ENCODE measurements at regions not wholly inside any gene's neighbourhood (a gene's known extent, or its start where the extent isn't known, plus 50 kb on each side); places are given as distances from the start of the nearest gene placed in this dataset.
A peak's percentile ranks its signal among the peaks of the same experiment; 100 is the strongest.

GRCh38 chr16:86647561-86647960 lies 69.2 kb downstream of the FOXL1 start:
- no peaks in the 10 kb centered on the region for H3K4me1 ChIP-seq (ENCODE audit: control insufficient read depth, insufficient read depth, low read length)
- peak; percentile 52 for TF ChIP-seq SETDB1 (IDR thresholded peaks at IDR 0.05; ENCODE audit: insufficient read length, low read length)
- TF ChIP-seq PRDM2 (tag by site-specific recombination; IDR thresholded peaks at IDR 0.05; ENCODE audit: borderline replicate concordance), result no peak
- ChIA-PET CTCF (no interaction called here), POLR2A (no interaction called here)
- no peak overlapping the region for H3K4me3 ChIP-seq (ENCODE audit: low read depth, low read length)
- H3K27ac ChIP-seq (ENCODE audit: extremely low read depth, low read depth, low read length), result no peak overlapping the region
- no peaks in the 10 kb centered on the region for H3K36me3 ChIP-seq (ENCODE audit: control insufficient read depth in 2 of 2, insufficient read depth in 1 of 2, low read length in 2 of 2)
- H3K9me3 ChIP-seq (ENCODE audit: control insufficient read depth, insufficient read depth, low read depth, low read length), result no peaks in the 10 kb centered on the region

- ChIA-PET CTCF (no interaction called here), POLR2A (no interaction called here)
- Histone ChIP-seq H3K4me3 (ENCODE audit: low read depth, low read length) (no peak overlapping the region), H3K9me3 (ENCODE audit: control insufficient read depth, insufficient read depth, low read depth, low read length) (no peaks in the 10 kb centered on the region), H3K36me3 (ENCODE audit: control insufficient read depth in 2 of 2, insufficient read depth in 1 of 2, low read length in 2 of 2) (no peaks in the 10 kb centered on the region), H3K27ac (ENCODE audit: extremely low read depth, low read depth, low read length) (no peak overlapping the region), H3K4me1 (ENCODE audit: control insufficient read depth, insufficient read depth, low read length) (no peaks in the 10 kb centered on the region)
- TF ChIP-seq ZNF404 (tag by site-specific recombination; IDR thresholded peaks at IDR 0.05) (no peak), KLF17 (tag by site-specific recombination; IDR thresholded peaks at IDR 0.05) (no peak), ZNF530 (tag by site-specific recombination; IDR thresholded peaks at IDR 0.05; ENCODE audit: low read depth) (no peak), AEBP2 (tag by site-specific recombination; IDR thresholded peaks at IDR 0.05; ENCODE audit: borderline replicate concordance) (no peak), ZNF645 (tag by site-specific recombination; IDR thresholded peaks at IDR 0.05) (no peak), ZNF138 (tag by site-specific recombination; IDR thresholded peaks at IDR 0.05; ENCODE audit: borderline replicate concordance) (no peak), ZNF184 (tag by site-specific recombination; IDR thresholded peaks at IDR 0.05) (no peak), KLF10 (tag by site-specific recombination; IDR thresholded peaks at IDR 0.05) (no peak), ZNF23 (tag by site-specific recombination; IDR thresholded peaks at IDR 0.05; ENCODE audit: borderline replicate concordance) (no peak), ZNF140 (tag by site-specific recombination; IDR thresholded peaks at IDR 0.05) (no peak), HOXD13 (CRISPR knock-in tag; IDR thresholded peaks at IDR 0.05; ENCODE audit: borderline replicate concordance) (no peak), ZNF174 (tag by site-specific recombination; IDR thresholded peaks at IDR 0.05) (no peak), ZNF596 (tag by site-specific recombination; IDR thresholded peaks at IDR 0.05) (no peak), ZNF621 (tag by site-specific recombination; IDR thresholded peaks at IDR 0.05) (no peak)
Observed at GRCh38 chr16:86649875-86650274, 71.5 kb downstream of the FOXL1 start.
